Thyroid gland (tissue), 4 donors: ENCODE measurements at regions not wholly inside any gene's neighbourhood (a gene's known extent, or its start where the extent isn't known, plus 50 kb on each side); places are given as distances from the start of the nearest gene placed in this dataset.

ENCODE experiments used
- POLR2A ChIP-seq, 2 donors: fragments of 450-650 bp; IDR thresholded peaks; one replicate each; pipeline ENCODE4 v1.6.1; 2017; ENCODE audit warnings: antibody characterized with exemption in 2 of 2, mild to moderate bottlenecking in 2 of 2, moderate library complexity in 1 of 2
- TF ChIP-seq, protein P1 (sequence below), 6 experiments: fragments of 200-600 bp in 3 of 6; fragments of 450-650 bp in 3 of 6; sonication (generic) in 3 of 6; IDR thresholded peaks; one replicate each; pipeline ENCODE4 v1.5.1; 2016 to 2019; ENCODE audit warnings: antibody characterized with exemption in 6 of 6, mild to moderate bottlenecking in 2 of 6, inconsistent platforms in 1 of 6, moderate library complexity in 1 of 6

DNA sequence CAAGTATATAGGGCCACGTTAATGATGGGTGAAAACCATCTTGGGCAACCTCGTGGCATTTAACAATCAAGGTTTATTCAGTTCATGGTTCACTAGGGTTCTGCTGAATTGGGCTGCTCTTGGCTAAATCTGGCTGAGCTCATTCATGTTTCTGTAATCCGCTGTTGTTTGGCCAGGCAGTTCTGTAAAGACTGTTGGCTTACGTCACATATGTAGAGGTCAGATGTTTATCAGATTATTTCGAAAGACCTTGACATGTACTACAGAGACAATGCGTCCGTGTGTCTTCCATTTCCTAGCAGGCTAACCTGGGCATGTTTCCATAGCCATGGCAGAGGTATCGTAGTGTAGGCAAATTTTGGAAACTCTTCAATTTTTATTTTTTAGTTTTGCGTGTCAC lies 190.0 kb upstream of the ZWINT start:
- TF ChIP-seq, protein P1, sequence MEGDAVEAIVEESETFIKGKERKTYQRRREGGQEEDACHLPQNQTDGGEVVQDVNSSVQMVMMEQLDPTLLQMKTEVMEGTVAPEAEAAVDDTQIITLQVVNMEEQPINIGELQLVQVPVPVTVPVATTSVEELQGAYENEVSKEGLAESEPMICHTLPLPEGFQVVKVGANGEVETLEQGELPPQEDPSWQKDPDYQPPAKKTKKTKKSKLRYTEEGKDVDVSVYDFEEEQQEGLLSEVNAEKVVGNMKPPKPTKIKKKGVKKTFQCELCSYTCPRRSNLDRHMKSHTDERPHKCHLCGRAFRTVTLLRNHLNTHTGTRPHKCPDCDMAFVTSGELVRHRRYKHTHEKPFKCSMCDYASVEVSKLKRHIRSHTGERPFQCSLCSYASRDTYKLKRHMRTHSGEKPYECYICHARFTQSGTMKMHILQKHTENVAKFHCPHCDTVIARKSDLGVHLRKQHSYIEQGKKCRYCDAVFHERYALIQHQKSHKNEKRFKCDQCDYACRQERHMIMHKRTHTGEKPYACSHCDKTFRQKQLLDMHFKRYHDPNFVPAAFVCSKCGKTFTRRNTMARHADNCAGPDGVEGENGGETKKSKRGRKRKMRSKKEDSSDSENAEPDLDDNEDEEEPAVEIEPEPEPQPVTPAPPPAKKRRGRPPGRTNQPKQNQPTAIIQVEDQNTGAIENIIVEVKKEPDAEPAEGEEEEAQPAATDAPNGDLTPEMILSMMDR (IDR thresholded peaks at IDR 0.05): no peak
- no peak for TF ChIP-seq POLR2A (IDR thresholded peaks at IDR 0.05)
